ENCODE measurements at regions not wholly inside any gene's neighbourhood (a gene's known extent, or its start where the extent isn't known, plus 50 kb on each side); places are given as distances from the start of the nearest gene placed in this dataset.
"Not testable (repeated sequence)": the region's sequence is repeated elsewhere in the genome, so short reads cannot be mapped to it uniquely, and the experiment has no call there.

DNA sequence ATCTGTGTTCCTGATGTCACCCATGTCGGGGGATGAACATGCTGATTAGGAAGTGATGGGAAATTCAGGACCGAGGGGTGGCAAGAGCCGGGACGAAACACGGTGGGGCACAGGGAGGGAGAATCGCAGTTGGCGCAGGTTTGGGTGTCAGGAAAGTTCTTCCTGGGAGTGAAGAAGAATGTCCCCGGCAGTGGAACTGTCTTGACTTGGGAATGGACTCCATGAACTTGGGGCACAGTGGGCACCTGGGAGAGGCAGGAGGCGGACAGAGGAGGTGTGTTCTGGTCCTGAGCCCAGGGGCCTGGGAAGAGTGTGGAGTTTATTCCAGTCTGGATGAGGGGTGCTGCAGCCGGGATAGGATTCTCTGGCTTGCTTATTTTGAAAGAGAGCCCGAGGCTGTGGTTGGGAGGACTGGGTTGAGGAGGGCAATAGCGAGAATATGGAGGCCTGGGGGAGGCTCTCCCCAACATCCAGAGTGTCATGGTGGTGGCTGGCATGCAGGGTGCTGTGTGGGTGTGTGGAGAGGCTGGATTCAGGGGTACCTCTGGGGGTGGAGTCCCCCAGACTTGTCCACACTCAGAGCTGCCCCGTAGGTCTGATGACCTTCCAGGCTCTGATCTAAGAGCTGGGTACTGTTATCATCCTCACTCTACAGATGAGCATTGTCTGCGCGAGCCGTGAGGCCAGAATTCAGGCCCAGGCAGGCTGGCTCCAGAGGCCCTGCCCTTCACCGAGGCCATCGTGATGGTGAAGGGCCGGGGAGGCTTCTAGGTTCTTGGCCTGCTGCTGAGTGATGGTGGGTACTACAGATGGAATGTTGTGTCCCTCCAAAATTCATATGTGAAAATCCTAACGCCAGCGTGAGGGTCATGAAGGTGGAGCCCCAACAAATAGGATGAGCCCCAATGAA lies 274.5 kb upstream of the C1orf174 start:
- DNase-seq: no peak

DNA sequence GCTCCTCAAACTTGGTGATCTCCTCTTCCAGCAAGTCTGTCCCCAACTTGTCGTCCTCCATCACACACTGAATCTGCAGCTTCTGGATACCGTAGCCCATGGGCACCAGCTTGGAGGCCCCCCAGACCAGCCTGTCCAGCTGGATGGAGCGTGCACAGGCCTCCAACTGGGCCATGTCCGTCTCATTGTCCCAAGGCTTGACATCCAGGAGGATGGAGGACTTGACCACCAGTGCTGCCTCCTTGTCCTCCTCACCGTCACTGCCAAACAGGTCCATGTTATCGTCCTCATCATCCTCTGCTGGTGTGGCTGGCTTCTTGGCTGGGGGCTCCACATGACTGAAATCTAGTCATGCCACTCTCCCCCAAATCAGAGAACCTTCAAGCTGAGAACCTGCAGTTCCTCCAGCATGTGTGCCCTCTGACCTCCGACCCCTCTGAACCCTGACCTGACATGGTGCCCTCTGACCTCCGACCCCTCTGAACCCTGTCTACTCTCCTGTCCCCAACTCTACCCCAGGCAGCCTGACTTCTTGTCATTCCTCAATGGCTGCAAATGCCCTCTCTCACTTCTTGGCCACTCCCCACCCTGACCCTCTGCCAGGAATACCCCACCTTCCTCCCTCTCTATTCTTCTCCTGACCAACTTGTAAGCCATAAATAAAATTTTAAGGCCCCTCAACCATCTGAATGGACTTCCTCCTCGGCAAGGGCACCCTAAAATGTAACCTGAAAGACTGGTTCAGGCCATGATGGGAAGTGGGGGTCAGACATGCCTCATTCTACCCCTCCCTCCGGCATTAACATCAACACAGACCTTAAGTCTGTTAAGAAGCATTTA lies 275.7 kb upstream of the C1orf174 start:
- DNase-seq: no peak

DNA sequence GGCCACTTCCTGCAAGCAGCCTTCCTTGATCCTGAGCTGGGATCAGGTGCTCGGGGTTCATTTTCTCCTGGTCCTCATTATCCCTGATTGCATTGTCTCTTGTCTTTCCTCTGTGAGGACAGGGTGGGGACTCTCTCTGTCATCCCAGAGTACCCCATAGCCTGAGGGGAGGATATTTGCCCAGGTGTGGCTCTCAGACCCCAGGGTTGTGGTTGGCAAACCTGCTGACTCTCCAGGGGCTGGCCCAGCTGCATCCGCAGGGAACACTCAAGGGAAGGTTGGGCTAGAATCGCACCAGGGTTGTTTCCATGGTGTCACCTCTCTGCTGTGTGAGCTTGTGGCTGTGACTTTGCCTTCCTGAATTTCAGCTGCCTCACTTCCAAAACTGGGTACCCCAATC lies 276.8 kb upstream of the C1orf174 start:
- DNase-seq: no peak

DNA sequence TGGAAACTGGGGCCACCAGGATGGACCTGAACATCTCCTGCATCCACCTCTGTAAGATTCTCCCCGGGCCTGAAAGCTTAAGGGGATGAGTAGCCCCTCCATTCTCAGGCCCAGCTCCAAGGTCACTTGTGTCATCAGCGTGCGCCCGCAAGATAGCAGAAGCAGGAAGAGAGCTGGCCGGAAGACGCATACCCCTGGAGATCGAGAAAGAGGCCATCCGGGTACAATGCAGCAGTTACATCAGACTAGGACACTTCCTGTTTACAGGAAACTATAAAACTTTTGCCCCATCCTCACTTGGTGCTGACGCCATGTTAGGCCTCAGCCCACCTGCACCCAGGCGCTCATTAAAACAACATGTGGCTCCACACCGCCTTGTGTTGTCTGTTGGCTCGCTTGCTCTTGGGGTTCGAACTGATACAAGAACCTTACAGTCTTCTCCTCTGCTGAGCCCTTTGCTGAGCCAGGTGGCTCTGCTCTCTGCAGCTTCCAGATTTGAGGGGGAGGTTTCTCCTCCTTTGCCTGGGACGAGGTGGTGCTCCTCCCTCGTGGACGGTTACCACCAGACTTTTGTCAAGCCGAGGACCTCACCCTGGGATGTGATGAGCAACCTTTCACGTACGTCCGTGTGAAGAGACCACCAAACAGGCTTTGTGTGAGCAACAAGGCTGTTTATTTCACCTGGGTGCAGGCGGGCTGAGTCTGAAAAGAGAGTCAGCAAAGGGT lies 277.5 kb upstream of the C1orf174 start:
- no peak for DNase-seq

DNA sequence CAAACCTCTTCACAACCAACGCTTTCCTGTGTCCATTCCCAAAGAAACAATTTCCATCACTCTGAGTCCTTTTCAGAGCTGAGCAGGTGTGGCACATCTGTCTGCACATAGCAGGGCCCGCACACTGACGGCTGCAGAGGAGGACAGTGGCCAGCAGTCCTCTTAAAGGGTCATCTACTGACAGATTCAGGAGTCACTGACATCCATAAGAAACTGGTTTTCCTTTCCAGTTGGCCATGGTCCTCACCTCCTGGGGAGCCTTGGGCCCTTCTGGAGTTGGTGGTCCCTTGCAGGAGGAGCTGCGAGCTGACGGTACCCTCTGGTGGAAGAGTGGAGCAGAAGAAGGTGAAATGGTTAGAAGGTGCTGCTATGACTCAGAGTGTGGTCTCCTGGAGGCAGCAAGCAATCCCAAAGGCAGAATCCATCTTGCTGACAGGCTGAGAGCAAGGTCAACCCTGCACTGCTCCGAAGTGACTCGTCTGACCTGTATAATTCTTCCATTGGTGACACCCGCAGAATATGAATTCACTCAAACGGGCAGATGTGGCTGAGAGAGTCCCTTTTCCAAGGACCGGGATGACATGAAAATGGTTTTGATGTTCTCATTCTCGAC lies 278.5 kb upstream of the C1orf174 start:
- no peak for DNase-seq

DNA sequence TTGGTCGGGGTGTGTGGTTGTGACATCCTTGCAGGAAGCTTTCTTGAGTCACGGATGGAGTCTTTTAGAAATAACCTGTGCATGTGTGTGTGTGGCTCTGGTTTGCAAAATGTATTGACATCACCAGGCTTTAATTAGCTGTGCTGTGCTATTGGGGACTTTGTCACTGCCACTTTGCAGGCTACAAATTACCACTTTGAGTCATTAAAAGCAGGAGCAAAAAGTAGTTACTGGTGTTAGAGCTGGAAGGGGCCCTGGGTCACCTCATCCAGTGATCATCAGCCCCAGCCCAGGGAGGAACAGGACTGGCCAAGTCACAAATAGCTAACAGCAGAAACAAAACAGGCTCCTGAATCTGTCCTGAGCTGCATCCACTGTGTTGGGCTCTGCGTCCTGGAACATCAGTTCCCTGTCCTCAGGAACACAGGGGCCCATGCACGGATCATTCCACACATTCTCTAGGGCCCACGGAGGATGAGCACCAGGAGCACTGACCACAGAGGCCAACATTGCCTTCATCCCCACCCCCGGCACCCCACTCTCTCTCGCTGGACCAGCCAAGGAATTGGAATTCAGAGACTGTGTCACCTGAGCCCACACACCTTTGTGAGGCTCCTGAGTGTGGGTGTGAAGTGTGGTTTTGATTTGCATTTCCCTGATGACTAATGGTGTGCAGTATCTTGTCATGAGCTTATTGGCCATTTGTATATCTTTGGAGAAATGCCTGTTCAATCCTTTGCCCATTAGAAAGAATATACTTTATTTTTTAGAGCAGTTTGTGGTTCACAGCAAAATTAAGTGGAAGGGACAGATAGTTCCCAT lies 280.1 kb upstream of the C1orf174 start:
- no peak for DNase-seq

DNA sequence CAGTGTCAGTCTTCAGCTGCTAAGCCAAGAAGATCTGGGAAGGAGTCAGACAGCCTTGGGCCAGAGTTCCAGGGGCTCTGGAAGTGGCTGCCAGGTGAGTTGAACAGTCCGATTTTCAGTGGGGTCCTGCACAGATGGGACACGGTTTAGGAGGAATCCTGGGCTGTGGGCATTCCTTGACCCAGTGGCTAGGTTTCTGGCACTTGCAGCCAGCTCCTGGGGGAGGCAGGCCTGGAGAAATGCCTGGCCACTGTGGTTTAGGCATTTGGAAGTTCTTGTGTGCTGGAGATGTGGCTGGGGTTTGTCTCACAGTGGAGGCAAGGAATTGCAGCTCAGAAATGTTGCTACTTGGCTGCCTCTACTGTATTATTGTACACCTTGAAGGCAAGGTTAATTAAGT lies 286.4 kb upstream of the C1orf174 start:
- DNase-seq: not testable (repeated sequence)

DNA sequence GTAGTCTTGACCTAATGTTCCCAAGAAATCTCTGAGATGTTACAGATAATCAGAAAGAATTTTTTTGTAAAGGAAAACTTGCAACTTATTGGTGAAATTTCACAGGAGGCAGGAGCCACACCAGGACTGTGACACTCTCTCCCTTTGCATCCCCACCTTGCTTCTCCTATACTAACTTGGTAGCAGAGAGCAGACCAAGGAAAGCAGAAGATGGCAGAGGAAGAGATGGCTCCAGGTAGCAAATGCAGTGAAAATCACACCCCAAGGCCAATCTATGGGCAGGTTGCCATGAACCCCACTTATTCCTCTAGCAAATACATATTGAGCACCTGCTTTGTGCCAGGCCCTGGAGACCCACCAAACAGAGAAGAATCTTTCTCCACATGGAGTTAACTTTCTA lies 303.4 kb upstream of the C1orf174 start:
- no peak for DNase-seq

DNA sequence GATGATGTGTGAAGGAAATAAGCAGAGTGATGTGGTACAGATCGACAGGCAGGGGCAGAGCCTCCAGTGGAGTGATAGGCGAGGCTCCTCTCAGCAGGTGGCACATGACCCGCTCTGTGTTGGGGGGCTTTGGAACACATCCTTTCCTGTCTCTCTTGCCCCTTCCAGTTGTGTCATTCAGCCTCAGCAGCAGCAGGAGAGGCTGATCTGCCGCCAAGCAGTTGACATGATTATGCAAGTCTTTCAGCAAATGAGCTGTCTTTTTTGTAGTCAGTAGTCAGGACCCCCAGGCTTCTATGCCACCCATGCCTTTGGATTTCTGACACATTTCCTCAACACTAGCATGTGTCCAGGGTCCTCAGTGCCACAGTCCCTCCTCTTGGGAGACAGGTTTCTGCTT lies 307.1 kb upstream of the C1orf174 start:
- DNase-seq: no peak

DNA sequence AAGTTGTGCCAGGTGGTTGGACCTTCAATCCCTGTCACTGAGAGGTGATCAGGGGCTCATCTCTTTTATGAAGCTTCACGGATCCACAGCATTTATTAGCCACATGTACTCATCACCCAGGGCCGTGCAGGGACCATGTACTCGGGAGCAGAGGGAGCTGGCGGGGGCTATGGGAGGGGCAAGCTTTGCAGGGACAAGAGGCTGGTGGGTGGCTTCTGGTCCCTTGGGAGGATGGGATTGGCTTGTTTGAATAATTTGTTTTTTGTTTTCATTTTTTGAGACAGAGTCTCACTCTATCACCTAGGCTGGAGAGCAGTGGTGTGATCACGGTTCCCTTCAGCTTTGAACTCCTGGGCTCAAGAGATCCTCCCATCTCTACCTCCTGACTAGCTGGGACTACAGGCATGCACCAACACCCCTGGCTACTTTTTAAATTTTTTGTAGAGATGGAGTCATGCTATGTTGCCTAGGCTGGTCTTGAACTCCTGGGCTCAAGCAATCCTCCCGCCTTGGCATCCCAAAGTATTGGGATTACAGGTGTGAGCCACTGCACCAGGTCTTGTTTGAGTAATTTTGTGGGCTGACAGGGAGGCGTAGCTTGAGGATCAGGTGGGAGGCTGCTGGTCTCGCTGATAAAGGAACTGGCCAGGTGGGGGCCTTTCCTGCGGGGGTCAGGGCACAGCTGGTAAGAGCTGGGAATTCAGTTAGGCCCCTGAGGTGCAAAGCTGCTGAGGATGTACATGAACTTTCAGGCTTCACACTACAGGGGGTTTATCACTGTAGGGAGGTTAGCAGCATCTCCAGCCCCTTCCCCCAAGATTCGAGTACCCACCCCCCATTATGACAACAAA lies 308.0 kb upstream of the C1orf174 start:
- DNase-seq: no peak

DNA sequence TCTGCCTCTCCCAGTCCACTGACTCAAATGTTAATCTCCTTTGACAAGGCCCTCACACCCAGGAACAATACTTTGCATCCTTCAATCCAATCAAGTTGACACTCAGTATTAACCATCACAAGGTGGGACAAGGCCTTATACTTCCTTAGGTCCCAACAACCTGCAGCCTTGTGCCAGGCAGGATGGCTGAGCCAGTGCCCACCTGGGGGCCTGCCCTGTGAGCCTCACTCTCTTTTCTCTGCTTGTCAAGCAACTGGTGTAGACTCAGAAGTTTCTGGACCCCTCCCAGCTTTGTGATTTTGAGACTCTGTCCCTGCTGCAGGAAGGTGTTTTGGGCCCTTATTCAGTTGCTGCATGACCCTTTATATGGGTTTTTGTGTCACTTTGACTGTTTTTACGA lies 310.0 kb upstream of the C1orf174 start:
- DNase-seq: no peak

DNA sequence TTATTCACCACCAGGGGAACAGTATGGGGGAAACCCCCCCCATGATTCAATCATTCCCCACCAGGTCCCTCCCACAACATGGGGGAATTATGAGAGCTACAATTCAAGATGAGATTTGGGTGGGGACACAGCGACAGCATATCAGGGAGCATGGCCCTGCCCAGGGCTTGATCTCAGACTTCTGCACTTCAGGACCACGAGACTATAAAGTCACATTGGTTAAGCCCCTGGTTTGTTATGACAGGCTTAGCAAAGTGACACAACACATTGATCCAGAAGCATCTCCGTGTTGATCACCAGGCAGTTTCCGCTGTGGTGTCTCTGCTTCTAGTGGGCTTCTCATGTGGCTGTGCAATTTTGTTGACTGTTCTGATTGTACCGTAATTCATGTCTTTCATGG lies 312.7 kb upstream of the C1orf174 start:
- DNase-seq: no peak

DNA sequence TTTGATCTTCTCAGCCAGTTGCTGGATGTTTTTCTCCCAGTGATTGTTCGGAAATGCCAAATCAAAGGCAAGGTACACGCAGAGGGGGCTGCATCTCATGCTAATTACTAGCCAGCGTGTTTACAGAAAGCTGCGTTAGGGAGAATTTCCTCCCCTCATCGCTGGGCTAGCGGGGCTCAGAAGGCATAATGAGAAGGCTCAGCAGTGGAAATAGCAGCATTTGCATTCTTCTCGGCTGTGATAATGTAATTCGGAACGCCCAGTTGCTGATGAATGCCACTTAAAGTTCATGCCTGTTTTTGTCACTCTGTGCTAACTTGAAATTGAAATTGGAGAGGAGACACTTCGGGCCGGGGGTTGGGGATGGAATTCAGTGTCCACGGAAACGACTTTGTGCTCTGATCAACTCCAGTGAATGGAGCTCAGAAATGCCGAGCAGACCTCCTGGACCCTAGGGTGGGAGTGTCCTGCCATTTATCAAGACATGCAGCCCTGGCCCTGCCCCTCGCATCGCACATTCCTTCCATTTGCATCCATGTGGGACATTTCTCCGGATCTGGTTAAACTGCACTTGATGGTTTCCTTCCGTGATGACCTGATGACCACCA lies 313.4 kb upstream of the C1orf174 start:
- no peak for DNase-seq

DNA sequence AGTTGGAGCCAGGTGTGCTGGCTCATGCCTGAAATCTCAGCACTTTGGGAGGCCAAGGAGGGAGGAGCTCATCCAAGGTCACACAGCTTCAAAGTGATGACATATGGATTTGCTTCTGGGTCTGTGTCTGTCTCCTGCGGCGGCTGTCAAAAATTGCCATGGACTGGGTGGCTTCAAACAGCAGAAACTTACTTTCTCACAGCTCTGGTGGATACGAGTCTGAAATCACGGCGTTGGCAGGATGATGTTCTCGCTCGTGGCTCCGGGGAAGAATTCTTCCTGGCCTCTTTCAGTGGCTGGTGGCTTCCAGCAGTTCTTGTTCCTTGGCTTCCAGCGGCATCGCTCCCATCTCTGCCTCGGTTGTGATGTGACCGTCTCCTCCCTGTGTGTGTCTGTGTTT lies 314.8 kb upstream of the C1orf174 start:
- DNase-seq: no peak

DNA sequence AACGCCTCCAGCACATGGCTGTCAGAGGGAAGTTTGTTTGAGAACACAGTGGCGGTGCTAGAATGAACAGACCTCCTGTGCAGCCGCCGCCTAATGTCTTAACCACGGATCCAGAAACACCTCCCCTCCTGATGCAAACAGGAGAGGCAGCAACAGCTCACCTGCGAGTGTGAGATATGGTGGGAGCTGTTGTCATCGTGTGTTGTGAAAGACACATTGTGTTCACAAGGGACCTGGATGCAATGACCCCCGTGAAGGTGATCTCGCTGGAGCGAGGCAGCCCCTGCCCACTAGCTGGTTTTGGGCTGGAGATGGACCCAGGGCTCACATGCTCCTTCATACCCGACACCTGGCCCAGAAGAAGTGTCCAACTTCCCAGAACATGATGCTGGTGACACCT lies 315.3 kb upstream of the C1orf174 start:
- no peak for DNase-seq

DNA sequence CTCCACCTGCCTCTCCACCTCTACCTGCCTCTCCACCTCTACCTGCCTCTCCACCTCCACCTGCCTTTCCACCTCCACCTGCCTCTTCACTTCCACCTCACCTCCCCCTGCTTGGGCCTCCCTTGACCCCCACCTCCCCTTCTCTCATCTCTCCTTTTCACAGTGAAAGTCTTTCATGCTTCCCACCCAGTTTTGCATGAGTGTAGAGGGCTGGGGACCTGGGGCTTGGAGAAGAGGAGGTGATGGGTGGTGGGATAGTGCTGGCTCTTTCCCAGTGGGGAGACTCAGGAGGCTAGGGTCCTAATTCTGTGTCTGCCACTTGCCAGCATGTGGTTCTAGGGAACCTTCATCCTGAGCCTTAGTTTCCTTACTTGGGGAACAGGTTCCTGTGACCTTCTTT lies 316.2 kb upstream of the C1orf174 start:
- no peak for DNase-seq

DNA sequence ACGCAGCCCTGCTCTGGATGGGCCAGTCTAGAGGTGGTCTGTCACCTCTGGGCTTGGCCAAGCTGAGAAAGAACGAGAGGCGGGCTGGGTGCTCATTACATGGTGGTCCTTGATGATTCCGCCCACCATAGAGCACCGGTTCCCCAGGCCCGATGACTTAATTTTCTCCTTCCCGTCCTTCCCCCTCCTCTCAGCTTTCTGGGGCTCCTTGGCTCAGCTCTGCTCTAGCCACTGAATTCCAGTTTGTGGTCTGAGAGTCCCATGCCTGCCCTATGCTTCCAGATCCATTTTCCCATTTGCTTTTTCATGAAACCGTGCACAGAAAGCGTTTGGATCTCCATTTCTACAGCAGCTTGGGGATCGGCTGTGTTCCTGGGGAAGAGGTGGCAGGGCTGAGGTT lies 318.5 kb upstream of the C1orf174 start:
- no peak for DNase-seq

DNA sequence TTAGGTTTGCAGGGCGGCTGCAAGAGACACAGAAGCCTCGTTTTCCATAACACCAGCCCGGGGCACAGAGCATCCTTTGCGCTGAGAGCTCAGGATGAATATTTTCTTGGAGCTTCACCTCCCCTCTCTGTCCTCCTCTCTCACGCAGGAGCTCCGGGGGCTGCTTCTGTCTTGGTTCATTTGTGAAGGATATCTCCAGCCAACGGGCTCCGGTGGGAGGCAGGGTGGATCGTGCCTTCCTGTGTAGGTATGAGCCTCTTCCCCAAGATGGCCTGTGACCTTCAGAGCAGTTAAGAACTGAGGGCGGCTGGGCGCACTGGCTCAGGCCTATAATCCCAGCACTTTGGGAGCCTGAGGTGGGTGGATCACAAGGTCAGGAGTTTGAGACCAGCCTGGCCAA lies 319.0 kb upstream of the C1orf174 start:
- DNase-seq: no peak

DNA sequence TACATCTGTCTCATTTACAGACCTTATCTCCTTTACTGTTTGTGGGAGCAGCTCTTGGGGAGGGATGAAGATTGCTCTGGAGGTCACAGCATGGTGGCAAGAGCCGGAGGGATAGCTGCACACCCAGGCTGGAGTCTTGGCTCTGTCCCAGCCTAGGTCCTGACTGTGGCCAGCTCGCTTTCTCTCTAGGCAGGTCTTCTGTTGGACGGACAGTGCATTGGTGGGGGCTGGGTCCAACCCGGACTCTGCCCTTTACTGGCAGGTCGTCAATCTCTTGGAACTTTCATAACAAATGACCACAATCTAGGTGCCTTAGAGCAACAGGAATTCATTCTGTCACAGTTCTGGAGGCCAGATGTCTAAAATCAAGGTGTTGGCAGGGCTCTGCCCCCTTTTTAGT lies 319.8 kb upstream of the C1orf174 start:
- no peak for DNase-seq

DNA sequence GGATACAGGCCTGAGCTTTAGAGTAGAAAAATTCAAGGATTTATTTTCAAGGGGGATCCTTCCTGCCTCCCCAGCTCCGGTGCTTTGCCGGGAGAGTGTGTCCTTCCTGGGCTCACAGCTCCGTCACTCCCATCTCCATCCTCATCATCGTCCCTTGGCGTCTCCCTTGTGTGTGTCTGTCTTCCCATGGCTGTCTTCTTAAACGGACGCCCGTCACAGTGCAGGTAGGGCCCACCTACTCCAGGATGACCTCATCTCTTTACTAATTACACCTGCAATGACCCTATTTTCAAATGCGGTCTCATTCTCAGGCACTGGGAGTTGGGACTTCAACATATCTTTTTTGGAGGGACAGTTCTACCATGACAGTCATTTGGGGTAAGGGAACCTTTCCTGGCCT lies 320.3 kb upstream of the C1orf174 start:
- DNase-seq: no peak
